ENCODE measurements at regions not wholly inside any gene's neighbourhood (a gene's known extent, or its start where the extent isn't known, plus 50 kb on each side); places are given as distances from the start of the nearest gene placed in this dataset.
"Not testable (repeated sequence)": the region's sequence is repeated elsewhere in the genome, so short reads cannot be mapped to it uniquely, and the experiment has no call there.

DNA sequence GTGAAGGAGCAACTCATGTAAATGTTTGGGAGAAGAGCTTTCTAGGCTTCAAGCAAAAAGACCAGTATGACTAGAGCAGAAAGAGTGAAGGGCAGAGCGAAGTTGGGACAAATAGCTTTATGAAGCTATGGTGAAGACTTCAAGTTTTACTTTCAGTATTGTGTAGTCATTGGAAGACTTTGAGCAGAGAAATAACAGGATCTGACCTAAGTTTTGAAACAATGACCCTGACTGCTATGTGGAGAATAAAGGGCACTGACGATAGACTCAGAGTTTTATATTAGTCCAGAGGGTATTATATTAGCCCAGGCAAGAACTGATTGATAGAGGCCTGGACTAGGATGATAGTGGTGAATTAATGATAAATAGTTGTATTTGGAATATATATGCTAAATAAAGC lies 187.3 kb downstream of the KTN1 start:
- no peak for DNase-seq (ENCODE audit: low read depth)

GRCh38 chr14:55769877-55770276 lies 189.9 kb downstream of the KTN1 start:
- DNase-seq (ENCODE audit: low read depth): no peak

DNA sequence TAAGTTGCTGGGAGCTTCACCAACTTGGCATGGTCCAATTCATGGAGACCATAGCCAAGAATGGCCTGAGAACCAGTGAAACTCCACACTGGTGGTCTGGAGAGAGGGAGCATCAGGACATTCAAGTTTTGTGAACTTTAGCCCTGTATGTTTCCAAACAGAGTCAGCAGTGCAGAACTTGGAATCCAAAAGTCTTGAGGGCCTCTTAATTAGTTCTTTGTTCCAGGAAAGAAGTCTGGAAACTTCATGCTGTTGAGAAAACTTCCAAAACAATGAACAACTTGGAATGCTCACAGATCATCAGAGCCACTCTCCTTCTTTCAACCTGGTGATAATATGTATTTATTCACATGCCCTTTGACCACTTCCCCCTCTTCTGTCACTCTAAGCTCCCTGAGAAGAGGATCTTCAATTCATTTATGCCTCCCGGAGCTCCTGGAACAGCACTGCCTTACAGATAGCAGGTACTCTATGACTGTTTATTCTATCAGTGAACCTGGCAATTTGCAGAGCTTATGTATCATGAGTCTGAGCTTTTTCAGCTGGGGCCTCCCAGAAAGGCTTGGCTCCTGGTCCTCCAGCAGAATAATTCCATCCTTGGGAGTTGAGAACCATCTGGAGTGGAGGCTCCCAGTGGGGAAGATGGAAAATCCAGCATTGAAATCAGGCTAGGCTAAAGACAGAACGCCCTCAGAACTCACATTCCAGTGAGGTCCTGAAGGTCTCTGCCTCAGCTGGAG lies 191.4 kb downstream of the KTN1 start:
- no peak for DNase-seq (ENCODE audit: low read depth)

DNA sequence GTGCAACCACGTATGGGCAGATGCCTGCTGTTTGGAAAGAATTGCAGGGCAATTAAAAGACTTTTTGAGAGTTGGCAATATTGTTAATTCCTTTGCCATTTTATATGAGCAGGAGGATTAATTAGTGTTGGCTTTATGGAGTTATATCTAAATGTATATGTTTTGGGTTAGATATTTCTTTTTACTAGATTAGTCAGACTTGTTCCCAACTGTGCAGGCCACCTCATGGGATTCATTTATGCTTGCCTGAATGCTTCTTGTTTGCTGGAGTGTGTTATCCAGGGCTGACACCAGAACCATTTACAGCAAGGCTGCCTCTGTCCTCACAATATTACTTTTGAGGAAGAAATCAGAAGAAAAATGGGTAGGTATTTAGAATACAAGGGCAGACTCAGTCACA lies 192.5 kb downstream of the KTN1 start:
- no peak for DNase-seq (ENCODE audit: low read depth)

DNA sequence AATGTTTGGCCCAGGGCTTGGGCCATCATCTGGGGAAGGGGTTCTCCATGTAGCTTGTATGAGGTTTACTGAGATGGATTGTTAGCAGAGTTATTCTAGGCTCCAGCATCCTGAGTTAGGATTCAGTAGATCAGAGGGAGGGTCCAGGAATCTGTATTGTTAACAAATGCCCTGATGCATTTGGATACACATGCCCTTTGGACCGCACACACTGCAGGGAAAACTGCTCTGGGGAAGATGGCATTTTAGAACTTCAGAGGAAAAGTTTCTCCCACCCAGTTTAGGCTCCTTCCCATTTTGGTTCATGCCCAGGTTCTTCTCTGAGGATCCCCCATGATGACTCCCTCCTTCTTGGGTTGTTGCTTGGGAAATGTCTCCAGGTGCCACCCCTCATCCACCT lies 193.3 kb downstream of the KTN1 start:
- no peak for DNase-seq (ENCODE audit: low read depth)

- no peak for DNase-seq (ENCODE audit: low read depth)
Observed at GRCh38 chr14:55773984-55774545, 194.1 kb downstream of the KTN1 start.

GRCh38 chr14:55777877-55778276 lies 197.9 kb downstream of the KTN1 start:
- no peak for DNase-seq (ENCODE audit: low read depth)

- no peak for DNase-seq (ENCODE audit: low read depth)
Observed at GRCh38 chr14:55780156-55780946, 200.3 kb downstream of the KTN1 start.

GRCh38 chr14:55781046-55781445 lies 201.0 kb downstream of the KTN1 start:
- DNase-seq (ENCODE audit: low read depth): no peak

GRCh38 chr14:55782166-55782565 lies 202.2 kb downstream of the KTN1 start:
- DNase-seq (ENCODE audit: low read depth): no peak

GRCh38 chr14:55789406-55789805 lies 209.4 kb downstream of the KTN1 start:
- DNase-seq (ENCODE audit: low read depth): no peak

DNA sequence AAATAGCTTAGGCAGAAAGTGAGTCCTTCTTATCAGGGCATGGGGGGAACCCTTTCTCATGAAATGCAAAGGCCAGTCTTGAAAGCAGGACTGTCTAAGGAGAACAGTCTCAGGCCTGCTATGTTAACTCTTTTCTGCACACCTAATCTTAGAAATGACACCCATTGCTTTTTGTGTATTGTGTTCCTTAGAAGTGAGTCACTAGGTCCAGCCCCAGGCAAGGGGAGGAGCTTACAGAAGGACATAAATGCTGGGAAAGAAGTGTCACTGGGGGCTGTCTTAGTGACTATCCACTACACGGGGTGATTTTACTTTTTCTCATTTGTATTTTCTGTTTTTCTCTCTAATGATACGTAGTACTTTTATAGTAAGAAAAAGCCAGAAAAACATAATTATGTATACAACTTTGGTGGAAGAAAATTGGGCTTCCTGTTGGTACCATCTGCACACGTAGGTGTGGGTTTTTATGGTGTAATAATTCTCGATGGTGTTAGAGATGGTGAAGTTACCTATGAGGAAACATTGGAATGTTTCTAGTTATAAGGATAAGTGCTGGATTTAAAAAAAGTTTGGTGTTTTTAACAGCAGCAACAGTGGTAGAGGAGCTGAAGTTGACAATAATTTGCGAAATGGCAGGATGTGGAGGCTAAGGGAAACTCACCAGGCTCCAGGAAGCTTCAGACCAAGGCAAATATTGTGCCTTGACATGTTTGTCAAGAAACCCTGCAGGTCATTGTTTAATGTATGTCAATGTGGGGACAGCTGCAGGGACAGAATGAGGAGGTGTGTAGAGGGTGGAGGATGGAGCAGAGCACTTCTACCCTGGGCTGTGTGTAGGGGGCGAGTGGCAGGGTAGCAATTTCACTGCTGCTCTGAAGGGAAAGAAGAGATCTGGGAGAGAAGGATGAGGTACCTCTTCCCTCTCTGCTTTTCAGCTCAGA lies 214.9 kb downstream of the KTN1 start:
- DNase-seq (ENCODE audit: low read depth): no peak

DNA sequence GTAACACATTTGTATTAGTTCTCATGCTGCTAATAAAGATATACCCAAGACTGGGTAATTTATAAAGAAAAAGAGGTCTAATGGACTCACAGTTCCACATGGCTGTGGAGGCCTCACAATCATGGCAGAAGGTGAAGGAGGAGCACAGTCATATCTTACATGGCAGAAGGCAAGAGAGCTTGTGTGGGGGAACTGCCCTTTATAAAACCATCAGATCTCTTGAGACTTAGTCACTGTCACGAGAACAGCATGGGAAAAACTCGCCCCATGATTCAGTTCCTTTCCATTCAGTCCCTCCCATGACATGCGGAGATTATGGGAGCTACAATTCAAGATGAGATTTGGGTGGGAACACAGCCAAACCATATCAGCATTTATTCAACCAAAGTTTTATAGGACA lies 216.5 kb downstream of the KTN1 start:
- DNase-seq (ENCODE audit: low read depth): not testable (repeated sequence)

DNA sequence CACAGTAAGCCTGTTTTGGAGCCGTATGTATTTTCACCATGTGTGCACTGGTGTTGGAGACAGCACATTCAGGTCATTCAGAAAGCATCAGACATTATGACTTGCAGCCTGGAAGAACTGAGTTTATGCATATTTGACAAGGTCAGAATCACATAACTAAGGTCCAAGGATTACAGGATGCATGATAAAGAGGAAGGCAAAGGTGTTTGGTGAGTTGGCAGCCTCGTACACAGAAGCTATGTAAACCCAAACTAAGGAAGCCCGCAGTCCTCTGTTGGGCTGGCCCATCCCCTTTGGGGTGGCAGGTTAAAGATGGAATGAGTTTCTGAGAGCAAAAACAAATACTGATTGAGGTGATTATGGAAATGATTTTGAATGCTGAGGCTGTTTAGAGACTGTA lies 218.4 kb downstream of the KTN1 start:
- DNase-seq (ENCODE audit: low read depth): no peak

DNA sequence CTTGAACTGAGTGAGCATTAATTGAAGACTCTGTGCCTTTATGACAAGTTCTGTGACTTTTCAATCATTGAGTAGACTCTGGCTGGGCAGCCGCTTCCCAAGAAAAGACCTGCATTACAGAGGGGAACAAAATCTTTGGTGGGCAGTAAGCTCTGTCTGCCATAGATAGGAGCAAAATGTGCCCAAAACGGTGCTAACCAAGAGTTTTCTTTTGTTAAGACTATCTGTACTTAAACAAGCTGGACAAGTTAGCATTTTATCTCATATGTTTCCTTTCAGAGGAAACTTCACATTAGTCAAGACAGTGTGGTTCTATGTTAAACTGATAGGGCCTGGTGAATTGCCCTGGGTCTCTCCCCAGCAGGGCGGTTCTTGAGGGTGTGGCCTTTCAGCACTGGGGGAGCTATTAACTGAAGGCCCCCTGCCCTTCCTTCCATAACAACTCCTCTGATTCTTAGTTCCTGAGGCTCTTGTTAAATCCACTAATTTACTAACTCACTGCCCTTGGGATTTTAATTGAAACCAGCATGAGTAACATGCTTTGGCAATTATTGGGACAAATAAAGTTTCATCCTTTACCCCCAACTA lies 219.6 kb downstream of the KTN1 start:
- no peak for DNase-seq (ENCODE audit: low read depth)

GRCh38 chr14:55800156-55800785 lies 220.3 kb downstream of the KTN1 start:
- DNase-seq (ENCODE audit: low read depth): no peak

GRCh38 chr14:55801121-55801520 lies 221.1 kb downstream of the KTN1 start:
- DNase-seq (ENCODE audit: low read depth): no peak

DNA sequence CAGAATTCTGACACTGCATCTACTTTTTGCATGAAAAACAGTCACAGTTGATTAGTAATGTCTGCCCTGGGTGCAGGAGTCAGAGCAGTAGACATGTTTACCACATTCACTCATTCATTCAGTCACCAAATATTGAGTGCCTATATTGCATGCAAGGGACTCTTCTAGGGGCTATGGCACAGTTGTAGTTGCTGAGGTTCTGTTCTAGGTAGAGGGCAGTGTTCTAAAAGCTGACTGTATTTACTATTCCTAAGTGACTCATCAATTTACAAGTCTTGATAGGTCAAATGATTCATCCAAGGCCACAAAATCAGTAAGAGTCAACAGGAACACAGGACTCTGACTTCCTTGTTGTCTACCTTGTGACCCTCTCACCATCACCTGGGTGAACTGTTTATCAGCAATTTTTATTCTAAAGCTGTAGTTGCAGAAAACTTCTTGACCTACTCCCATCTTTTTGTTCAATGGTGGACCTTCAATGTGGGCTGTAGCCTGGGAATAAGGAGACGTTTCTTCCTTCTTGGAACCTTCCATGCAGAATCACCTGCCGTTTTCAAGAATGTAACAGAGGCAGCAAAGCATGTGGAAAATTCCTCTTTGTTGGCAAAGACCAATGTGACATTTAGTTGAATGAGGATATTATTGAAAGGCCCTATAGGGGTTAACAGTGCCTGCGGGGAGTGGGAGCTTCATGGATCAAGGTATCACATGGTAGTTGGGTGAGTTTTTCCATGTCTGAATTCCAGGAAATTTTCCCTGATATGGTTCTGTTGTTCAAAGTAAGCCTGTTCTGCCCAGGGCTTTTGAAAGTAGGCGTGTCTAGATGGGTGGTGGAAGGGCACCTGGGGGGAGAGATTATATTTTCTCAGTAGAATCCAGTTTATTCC lies 223.2 kb downstream of the KTN1 start:
- DNase-seq (ENCODE audit: low read depth): no peak

DNA sequence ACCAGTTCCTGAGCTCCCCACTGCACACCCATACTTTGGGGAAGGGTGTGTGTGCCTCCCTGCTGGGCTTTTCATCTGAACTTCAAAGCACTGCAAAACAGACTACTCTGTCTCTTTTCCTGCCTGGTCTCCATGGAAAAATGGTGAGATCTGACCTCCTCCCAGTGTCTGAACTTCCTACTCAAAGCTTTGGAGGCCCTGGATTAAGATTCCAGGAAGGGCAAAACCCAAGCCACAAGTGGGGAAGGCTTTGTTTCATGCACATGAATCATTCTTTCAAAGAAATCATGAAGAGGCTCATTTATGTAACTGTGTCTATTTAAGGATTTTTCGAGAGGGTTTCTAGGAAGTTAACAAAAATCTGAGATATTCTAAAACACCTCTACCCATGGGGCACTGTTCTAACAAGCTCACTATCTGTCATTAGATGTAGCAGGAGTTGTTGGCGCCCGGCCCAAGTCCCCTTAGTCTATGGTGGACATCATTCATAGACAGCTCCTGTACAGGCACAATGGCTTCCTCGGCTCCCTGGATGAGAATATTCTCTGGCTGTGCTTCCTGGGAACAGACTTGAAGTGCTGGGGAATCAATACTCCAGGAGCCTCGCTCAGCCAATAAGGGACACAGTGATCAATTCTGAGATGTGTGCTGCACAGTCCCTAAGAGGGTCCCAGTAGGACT lies 224.0 kb downstream of the KTN1 start:
- DNase-seq (ENCODE audit: low read depth): no peak

GRCh38 chr14:55805250-55805649 lies 225.2 kb downstream of the KTN1 start:
- no peak for DNase-seq (ENCODE audit: low read depth)
